ENCODE measurements at regions not wholly inside any gene's neighbourhood (a gene's known extent, or its start where the extent isn't known, plus 50 kb on each side); places are given as distances from the start of the nearest gene placed in this dataset.

DNA sequence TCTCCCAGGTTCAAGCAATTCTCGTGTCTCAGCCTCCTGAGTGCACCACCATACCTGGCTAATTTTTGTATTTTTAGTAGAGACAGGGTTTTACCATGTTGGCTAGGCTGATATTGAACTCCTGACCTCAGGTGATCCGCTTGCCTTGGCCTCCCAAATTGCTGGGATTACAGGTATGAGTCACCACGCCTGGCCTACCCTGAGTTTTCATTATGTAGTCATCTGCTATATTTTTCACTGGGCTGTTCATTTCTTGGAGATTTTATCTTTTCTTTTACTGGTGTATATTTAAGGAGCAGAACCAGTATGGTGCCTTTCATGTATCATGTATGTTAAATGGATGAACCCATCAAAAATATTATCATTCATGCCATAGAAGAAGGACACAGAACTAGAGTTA is 377.0 kb upstream of the ACTBL2 start:
- no peak for TF ChIP-seq CTCF (IDR thresholded peaks at IDR 0.05; ENCODE audit: low read depth, low read length, poor library complexity, severe bottlenecking)
- no peak for TF ChIP-seq EZH2phosphoT487 (IDR thresholded peaks at IDR 0.05; ENCODE audit: borderline replicate concordance, low read length)
- H3K36me3 ChIP-seq (ENCODE audit: control insufficient read depth, low read length), result no peaks in the 10 kb centered on the region

GRCh38 chr5:57858905-57859304 is 376.3 kb upstream of the ACTBL2 start:
- H3K9me2 ChIP-seq (replicated peaks; ENCODE audit: control insufficient read depth, low read length), result no peaks in the 10 kb centered on the region
- H4K20me1 ChIP-seq (ENCODE audit: control insufficient read depth, insufficient read depth, low read depth, low read length), result no peaks in the 10 kb centered on the region
- TF ChIP-seq EZH2phosphoT487 (IDR thresholded peaks at IDR 0.05; ENCODE audit: borderline replicate concordance, low read length), result no peak
- H3K27ac ChIP-seq (ENCODE audit: low read depth, low read length), result no peak overlapping the region
- no peaks in the 10 kb centered on the region for H3K27me3 ChIP-seq (ENCODE audit: control insufficient read depth, low read length)
- no peaks in the 10 kb centered on the region for H3K9me3 ChIP-seq (ENCODE audit: control insufficient read depth, insufficient read depth, low read length)
- H3K4me1 ChIP-seq (ENCODE audit: control insufficient read depth, low read length), result no peaks in the 10 kb centered on the region
- H3K4me3 ChIP-seq (ENCODE audit: low read length), result no peak overlapping the region
- H3K79me2 ChIP-seq (ENCODE audit: control insufficient read depth, low read length), result no peaks in the 10 kb centered on the region
- no peaks in the 10 kb centered on the region for H3F3A ChIP-seq (ENCODE audit: control insufficient read depth, insufficient read depth)
- H3K4me2 ChIP-seq (ENCODE audit: low read length), result no peak overlapping the region
- no peaks in the 10 kb centered on the region for H3K36me3 ChIP-seq (ENCODE audit: control insufficient read depth, low read length)

More for the DNA sequence above, 377.0 kb upstream of the ACTBL2 start:
- Histone ChIP-seq H3F3A (ENCODE audit: control insufficient read depth, insufficient read depth) (no peaks in the 10 kb centered on the region), H3K79me2 (ENCODE audit: control insufficient read depth, low read length) (no peaks in the 10 kb centered on the region), H4K20me1 (ENCODE audit: control insufficient read depth, insufficient read depth, low read depth, low read length) (no peaks in the 10 kb centered on the region), H3K27me3 (ENCODE audit: control insufficient read depth, low read length) (no peaks in the 10 kb centered on the region), H3K9me2 (replicated peaks; ENCODE audit: control insufficient read depth, low read length) (no peaks in the 10 kb centered on the region), H3K4me3 (ENCODE audit: low read length) (no peak overlapping the region), H3K9me3 (ENCODE audit: control insufficient read depth, insufficient read depth, low read length) (no peaks in the 10 kb centered on the region), H3K4me2 (ENCODE audit: low read length) (no peak overlapping the region), H3K27ac (ENCODE audit: low read depth, low read length) (no peak overlapping the region), H3K4me1 (ENCODE audit: control insufficient read depth, low read length) (no peaks in the 10 kb centered on the region)

DNA sequence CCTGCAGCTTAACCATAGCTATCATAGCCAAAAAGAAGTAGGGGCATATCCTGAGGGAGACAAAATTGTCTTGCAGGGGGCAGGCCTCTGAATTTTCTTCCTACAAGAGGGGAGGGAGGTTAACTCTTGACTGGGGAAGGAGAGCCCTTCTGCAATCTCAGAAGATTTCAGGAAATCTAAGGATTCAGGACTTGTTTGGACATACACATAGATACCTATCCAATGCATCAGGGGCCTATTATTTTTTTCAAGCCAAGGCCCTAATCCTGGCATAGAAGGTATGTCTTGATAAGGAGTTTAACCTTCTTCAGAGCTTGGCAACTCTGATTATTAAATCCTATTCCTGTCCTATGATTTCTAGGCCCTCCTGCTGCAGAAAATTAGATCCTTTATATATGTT is 375.1 kb upstream of the ACTBL2 start:
- no peaks in the 10 kb centered on the region for H3K79me2 ChIP-seq (ENCODE audit: control insufficient read depth, low read length)
- H3K27ac ChIP-seq (ENCODE audit: low read depth, low read length), result no peak overlapping the region
- no peaks in the 10 kb centered on the region for H3F3A ChIP-seq (ENCODE audit: control insufficient read depth, insufficient read depth)
- no peaks in the 10 kb centered on the region for H3K9me3 ChIP-seq (ENCODE audit: control insufficient read depth, insufficient read depth, low read length)
- H3K4me3 ChIP-seq (ENCODE audit: low read length), result no peak overlapping the region
- H4K20me1 ChIP-seq (ENCODE audit: control insufficient read depth, insufficient read depth, low read depth, low read length), result no peaks in the 10 kb centered on the region
- no peaks in the 10 kb centered on the region for H3K9me2 ChIP-seq (replicated peaks; ENCODE audit: control insufficient read depth, low read length)
- H3K4me1 ChIP-seq (ENCODE audit: control insufficient read depth, low read length), result no peaks in the 10 kb centered on the region
- no peaks in the 10 kb centered on the region for H3K27me3 ChIP-seq (ENCODE audit: control insufficient read depth, low read length)
- TF ChIP-seq EZH2phosphoT487 (IDR thresholded peaks at IDR 0.05; ENCODE audit: borderline replicate concordance, low read length), result no peak
- no peak for TF ChIP-seq CTCF (IDR thresholded peaks at IDR 0.05; ENCODE audit: low read depth, low read length, poor library complexity, severe bottlenecking)
- H3K4me2 ChIP-seq (ENCODE audit: low read length), result no peak overlapping the region
- no peaks in the 10 kb centered on the region for H3K36me3 ChIP-seq (ENCODE audit: control insufficient read depth, low read length)

DNA sequence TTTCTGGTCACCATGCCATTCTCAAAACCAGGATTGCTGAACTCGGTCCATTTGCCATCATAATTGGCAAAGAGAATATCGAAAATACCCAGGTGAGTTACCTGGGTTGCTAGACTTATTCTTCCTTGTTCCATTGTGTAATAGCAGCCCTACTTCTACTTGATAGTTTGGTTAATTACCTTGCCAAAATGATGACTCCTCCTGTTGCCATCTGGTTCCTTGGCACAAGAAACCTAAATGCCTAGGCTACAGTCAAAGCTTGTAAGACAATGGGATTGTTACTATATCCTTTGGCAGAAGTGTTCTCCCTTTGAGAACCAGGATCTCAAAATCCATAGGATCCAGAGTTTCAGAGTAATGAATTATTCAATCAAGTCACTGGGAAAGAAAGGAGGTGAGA is 373.2 kb upstream of the ACTBL2 start:
- Histone ChIP-seq H3K27ac (ENCODE audit: low read depth, low read length) (no peak overlapping the region), H3K9me3 (ENCODE audit: control insufficient read depth, insufficient read depth, low read length) (no peaks in the 10 kb centered on the region), H3K4me3 (ENCODE audit: low read length) (no peak overlapping the region), H3K36me3 (ENCODE audit: control insufficient read depth, low read length) (no peaks in the 10 kb centered on the region), H3K4me1 (ENCODE audit: control insufficient read depth, low read length) (no peaks in the 10 kb centered on the region), H4K20me1 (ENCODE audit: control insufficient read depth, insufficient read depth, low read depth, low read length) (no peaks in the 10 kb centered on the region), H3K27me3 (ENCODE audit: control insufficient read depth, low read length) (no peaks in the 10 kb centered on the region), H3K79me2 (ENCODE audit: control insufficient read depth, low read length) (no peaks in the 10 kb centered on the region), H3F3A (ENCODE audit: control insufficient read depth, insufficient read depth) (no peaks in the 10 kb centered on the region), H3K4me2 (ENCODE audit: low read length) (no peak overlapping the region), H3K9me2 (replicated peaks; ENCODE audit: control insufficient read depth, low read length) (no peaks in the 10 kb centered on the region)
- TF ChIP-seq CTCF (IDR thresholded peaks at IDR 0.05; ENCODE audit: low read depth, low read length, poor library complexity, severe bottlenecking), result no peak
- TF ChIP-seq EZH2phosphoT487 (IDR thresholded peaks at IDR 0.05; ENCODE audit: borderline replicate concordance, low read length), result no peak

All from DOHH2 (cell line).